HEK293 (cell line): ENCODE measurements at regions not wholly inside any gene's neighbourhood (a gene's known extent, or its start where the extent isn't known, plus 50 kb on each side); places are given as distances from the start of the nearest gene placed in this dataset.

Source experiments
- CTCF ChIA-PET: fragments of 350-600 bp; formaldehyde crosslinking; extraction: SDS; loops from one replicate; lab custom pipeline; 2021; ENCODE audit warnings: antibody characterized with exemption; lab: Yijun Ruan, JAX
- POLR2A ChIA-PET: fragments of 300-600 bp; formaldehyde crosslinking; extraction: SDS; loops from one replicate; lab custom pipeline; 2020; ENCODE audit warnings: antibody characterized with exemption, inconsistent platforms; lab: Yijun Ruan, JAX
- H3K27ac ChIP-seq: fragments of 200-500 bp; sonication (Bioruptor generic); 2 replicates; pipeline ENCODE4 v1.5.1; 2014; ENCODE audit warnings: low read depth, low read length, control low read depth, inconsistent platforms; ENCODE audit errors: extremely low read depth
- H3K36me3 ChIP-seq, 2 experiments: fragments of 200-500 bp in 1 of 2; sonication (Bioruptor generic) in 1 of 2; 1 replicate in 1 of 2; 2 replicates in 1 of 2; pipeline ENCODE4 v1.5.1; 2014 to 2017; ENCODE audit warnings: inconsistent platforms in 2 of 2, low read length in 2 of 2; ENCODE audit not compliant: control insufficient read depth in 2 of 2, insufficient read depth in 1 of 2
- H3K4me1 ChIP-seq: fragments of 200-500 bp; sonication (Bioruptor generic); 2 replicates; pipeline ENCODE4 v1.5.1; 2014; ENCODE audit warnings: mild to moderate bottlenecking, low read length, inconsistent platforms; ENCODE audit not compliant: control insufficient read depth, insufficient read depth
- H3K4me3 ChIP-seq: 2 replicates; pipeline ENCODE4 v1.5.1; 2011; ENCODE audit warnings: low read depth, mild to moderate bottlenecking, control low read depth, low read length, moderate library complexity
- H3K9me3 ChIP-seq: fragments of 200-500 bp; sonication (Bioruptor generic); 2 replicates; pipeline ENCODE4 v1.5.1; 2014; ENCODE audit warnings: low read depth, low read length, inconsistent platforms; ENCODE audit not compliant: control insufficient read depth, insufficient read depth
- GLIS2 ChIP-seq: fragments of 450-650 bp; formaldehyde crosslinking; IDR thresholded peaks from 2 replicates; pipeline ENCODE4 v1.5.1; 2016; ENCODE audit warnings: missing biosample characterization, missing genetic modification characterization
- HOXA7 ChIP-seq: sonication (generic); formaldehyde crosslinking; IDR thresholded peaks from 2 replicates; pipeline ENCODE4 v1.8.1; 2022; ENCODE audit warnings: missing genetic modification reagents, borderline replicate concordance
- IKZF3 ChIP-seq: fragments of 450-650 bp; IDR thresholded peaks from 2 replicates; pipeline ENCODE4 v1.5.0; 2018; ENCODE audit warnings: missing biosample characterization, mild to moderate bottlenecking, missing genetic modification characterization, moderate library complexity
- KLF16 ChIP-seq: fragments of 450-650 bp; formaldehyde crosslinking; IDR thresholded peaks from 2 replicates; pipeline ENCODE4 v1.5.1; 2017; ENCODE audit warnings: missing biosample characterization, missing genetic modification characterization
- ZBTB20 ChIP-seq: fragments of 450-650 bp; formaldehyde crosslinking; IDR thresholded peaks from 2 replicates; pipeline ENCODE4 v1.5.1; 2016; ENCODE audit warnings: missing biosample characterization, missing genetic modification characterization
- ZBTB21 ChIP-seq: fragments of 450-650 bp; formaldehyde crosslinking; IDR thresholded peaks from 2 replicates; pipeline ENCODE4 v1.5.1; 2017; ENCODE audit warnings: missing biosample characterization, missing genetic modification characterization
- ZFP41 ChIP-seq: fragments of 450-650 bp; formaldehyde crosslinking; IDR thresholded peaks from 2 replicates; pipeline ENCODE4 v1.5.1; 2016; ENCODE audit warnings: missing biosample characterization, missing genetic modification characterization, borderline replicate concordance
- ZNF157 ChIP-seq: fragments of 450-650 bp; formaldehyde crosslinking; IDR thresholded peaks from 2 replicates; pipeline ENCODE4 v1.5.1; 2016; ENCODE audit warnings: missing biosample characterization, missing genetic modification characterization
- ZNF211 ChIP-seq: fragments of 450-650 bp; formaldehyde crosslinking; IDR thresholded peaks from 2 replicates; pipeline ENCODE4 v1.5.1; 2016; ENCODE audit warnings: low read depth, missing biosample characterization, missing genetic modification characterization
- ZNF221 ChIP-seq: fragments of 450-650 bp; formaldehyde crosslinking; IDR thresholded peaks from 2 replicates; pipeline ENCODE4 v1.5.1; 2017; ENCODE audit warnings: missing biosample characterization, missing genetic modification characterization, borderline replicate concordance
- ZNF239 ChIP-seq: fragments of 450-650 bp; formaldehyde crosslinking; IDR thresholded peaks from 2 replicates; pipeline ENCODE4 v1.5.1; 2016; ENCODE audit warnings: missing biosample characterization, missing genetic modification characterization
- ZNF266 ChIP-seq: fragments of 450-650 bp; formaldehyde crosslinking; IDR thresholded peaks from 2 replicates; pipeline ENCODE4 v1.5.1; 2016; ENCODE audit warnings: missing biosample characterization, missing genetic modification characterization, low read depth
- ZNF292 ChIP-seq: fragments of 450-650 bp; formaldehyde crosslinking; IDR thresholded peaks from 2 replicates; pipeline ENCODE4 v1.5.1; 2016; ENCODE audit warnings: low read depth, missing biosample characterization, missing genetic modification characterization, borderline replicate concordance
- ZNF354C ChIP-seq: fragments of 450-650 bp; formaldehyde crosslinking; IDR thresholded peaks from 2 replicates; pipeline ENCODE4 v1.5.1; 2016; ENCODE audit warnings: missing biosample characterization, missing genetic modification characterization, low read depth, borderline replicate concordance
- ZNF391 ChIP-seq: fragments of 450-650 bp; formaldehyde crosslinking; IDR thresholded peaks from 2 replicates; pipeline ENCODE4 v1.5.1; 2016; ENCODE audit warnings: low read depth, missing biosample characterization, missing genetic modification characterization, borderline replicate concordance
- ZNF404 ChIP-seq: fragments of 450-650 bp; formaldehyde crosslinking; IDR thresholded peaks from 2 replicates; pipeline ENCODE4 v1.5.1; 2017; ENCODE audit warnings: missing biosample characterization, missing genetic modification characterization
- ZNF585B ChIP-seq: fragments of 450-650 bp; formaldehyde crosslinking; IDR thresholded peaks from 2 replicates; pipeline ENCODE4 v1.5.1; 2016; ENCODE audit warnings: missing biosample characterization, missing genetic modification characterization
- ZNF660 ChIP-seq: fragments of 450-650 bp; IDR thresholded peaks from 2 replicates; pipeline ENCODE4 v1.5.1; 2018; ENCODE audit warnings: missing biosample characterization, mild to moderate bottlenecking, missing genetic modification characterization
- ZNF677 ChIP-seq: fragments of 450-650 bp; IDR thresholded peaks from 2 replicates; pipeline ENCODE4 v1.5.0; 2018; ENCODE audit warnings: missing biosample characterization, mild to moderate bottlenecking, missing genetic modification characterization, moderate library complexity
- ZNF768 ChIP-seq: fragments of 450-650 bp; formaldehyde crosslinking; IDR thresholded peaks from 2 replicates; pipeline ENCODE4 v1.5.1; 2018; ENCODE audit warnings: missing biosample characterization, mild to moderate bottlenecking, missing genetic modification characterization
- TF ChIP-seq, protein P1 (sequence below): fragments of 450-650 bp; formaldehyde crosslinking; IDR thresholded peaks from 2 replicates; pipeline ENCODE4 v1.5.1; 2017; ENCODE audit warnings: missing biosample characterization, missing genetic modification characterization
- TF ChIP-seq, protein P2 (sequence below): fragments of 450-650 bp; formaldehyde crosslinking; IDR thresholded peaks from 2 replicates; pipeline ENCODE4 v1.5.1; 2016; ENCODE audit warnings: missing biosample characterization, missing genetic modification characterization
- TF ChIP-seq, protein P3 (sequence below): sonication (generic); formaldehyde crosslinking; IDR thresholded peaks from 2 replicates; pipeline ENCODE4 v1.8.1; 2022; ENCODE audit warnings: mild to moderate bottlenecking, moderate library complexity, missing genetic modification reagents
- TF ChIP-seq, protein P4 (sequence below): fragments of 450-650 bp; formaldehyde crosslinking; IDR thresholded peaks from 2 replicates; pipeline ENCODE4 v1.5.1; 2016; ENCODE audit warnings: missing biosample characterization, missing genetic modification characterization
- TF ChIP-seq, protein P5 (sequence below): fragments of 450-650 bp; formaldehyde crosslinking; IDR thresholded peaks from 2 replicates; pipeline ENCODE4 v1.5.1; 2016; ENCODE audit warnings: missing biosample characterization, missing genetic modification characterization
- TF ChIP-seq, protein P6 (sequence below): fragments of 450-650 bp; formaldehyde crosslinking; IDR thresholded peaks from 2 replicates; pipeline ENCODE4 v1.5.1; 2016; ENCODE audit warnings: missing biosample characterization, missing genetic modification characterization

DNA sequence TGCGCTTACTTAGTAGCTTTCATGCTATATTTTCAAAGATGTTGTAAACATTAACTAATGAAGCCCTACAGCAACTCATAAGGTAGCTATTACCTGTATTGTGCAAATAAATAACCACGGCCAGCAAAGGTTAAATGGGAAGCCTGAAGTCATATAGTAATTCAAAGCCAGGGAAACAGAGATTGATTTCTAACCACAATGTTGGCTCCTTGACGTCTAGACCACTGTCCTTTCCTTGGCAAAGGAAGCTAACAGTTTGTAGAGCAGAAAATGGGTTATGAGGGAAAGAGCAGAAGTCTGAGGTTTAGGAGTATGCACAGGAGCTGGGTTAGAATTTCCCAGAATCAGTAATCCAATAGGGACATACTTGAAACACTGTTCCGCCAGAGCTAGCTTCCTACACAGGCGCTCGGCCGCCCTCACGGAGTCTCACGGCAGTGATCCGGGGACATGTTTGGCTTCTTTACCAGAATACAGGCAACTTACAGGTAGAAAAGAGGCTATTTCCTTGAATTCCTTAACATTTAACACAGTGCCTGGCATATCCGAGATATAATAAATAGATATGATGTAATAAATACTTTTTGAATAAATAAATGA lies 298.8 kb upstream of the LYPLAL1 start:
- CTCF ChIA-PET: no interaction called here
- POLR2A ChIA-PET: no interaction called here
- no peaks in the 10 kb centered on the region for H3K4me1 ChIP-seq
- TF ChIP-seq IKZF3 (no peak), ZNF391 (tag by site-specific recombination) (no peak), KLF16 (tag by site-specific recombination) (no peak), HOXA7 (no peak), ZNF157 (no peak), ZNF211 (no peak), ZBTB21 (tag by site-specific recombination) (no peak), ZBTB20 (tag by site-specific recombination) (no peak), ZFP41 (tag by site-specific recombination) (no peak)
- TF ChIP-seq, protein P1, sequence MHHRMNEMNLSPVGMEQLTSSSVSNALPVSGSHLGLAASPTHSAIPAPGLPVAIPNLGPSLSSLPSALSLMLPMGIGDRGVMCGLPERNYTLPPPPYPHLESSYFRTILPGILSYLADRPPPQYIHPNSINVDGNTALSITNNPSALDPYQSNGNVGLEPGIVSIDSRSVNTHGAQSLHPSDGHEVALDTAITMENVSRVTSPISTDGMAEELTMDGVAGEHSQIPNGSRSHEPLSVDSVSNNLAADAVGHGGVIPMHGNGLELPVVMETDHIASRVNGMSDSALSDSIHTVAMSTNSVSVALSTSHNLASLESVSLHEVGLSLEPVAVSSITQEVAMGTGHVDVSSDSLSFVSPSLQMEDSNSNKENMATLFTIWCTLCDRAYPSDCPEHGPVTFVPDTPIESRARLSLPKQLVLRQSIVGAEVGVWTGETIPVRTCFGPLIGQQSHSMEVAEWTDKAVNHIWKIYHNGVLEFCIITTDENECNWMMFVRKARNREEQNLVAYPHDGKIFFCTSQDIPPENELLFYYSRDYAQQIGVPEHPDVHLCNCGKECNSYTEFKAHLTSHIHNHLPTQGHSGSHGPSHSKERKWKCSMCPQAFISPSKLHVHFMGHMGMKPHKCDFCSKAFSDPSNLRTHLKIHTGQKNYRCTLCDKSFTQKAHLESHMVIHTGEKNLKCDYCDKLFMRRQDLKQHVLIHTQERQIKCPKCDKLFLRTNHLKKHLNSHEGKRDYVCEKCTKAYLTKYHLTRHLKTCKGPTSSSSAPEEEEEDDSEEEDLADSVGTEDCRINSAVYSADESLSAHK (tag by site-specific recombination): no peak
- TF ChIP-seq, protein P2, sequence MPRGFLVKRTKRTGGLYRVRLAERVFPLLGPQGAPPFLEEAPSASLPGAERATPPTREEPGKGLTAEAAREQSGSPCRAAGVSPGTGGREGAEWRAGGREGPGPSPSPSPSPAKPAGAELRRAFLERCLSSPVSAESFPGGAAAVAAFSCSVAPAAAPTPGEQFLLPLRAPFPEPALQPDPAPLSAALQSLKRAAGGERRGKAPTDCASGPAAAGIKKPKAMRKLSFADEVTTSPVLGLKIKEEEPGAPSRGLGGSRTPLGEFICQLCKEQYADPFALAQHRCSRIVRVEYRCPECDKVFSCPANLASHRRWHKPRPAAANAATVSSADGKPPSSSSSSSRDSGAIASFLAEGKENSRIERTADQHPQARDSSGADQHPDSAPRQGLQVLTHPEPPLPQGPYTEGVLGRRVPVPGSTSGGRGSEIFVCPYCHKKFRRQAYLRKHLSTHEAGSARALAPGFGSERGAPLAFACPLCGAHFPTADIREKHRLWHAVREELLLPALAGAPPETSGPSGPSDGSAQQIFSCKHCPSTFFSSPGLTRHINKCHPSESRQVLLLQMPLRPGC (tag by site-specific recombination): no peak
- TF ChIP-seq, protein P3, sequence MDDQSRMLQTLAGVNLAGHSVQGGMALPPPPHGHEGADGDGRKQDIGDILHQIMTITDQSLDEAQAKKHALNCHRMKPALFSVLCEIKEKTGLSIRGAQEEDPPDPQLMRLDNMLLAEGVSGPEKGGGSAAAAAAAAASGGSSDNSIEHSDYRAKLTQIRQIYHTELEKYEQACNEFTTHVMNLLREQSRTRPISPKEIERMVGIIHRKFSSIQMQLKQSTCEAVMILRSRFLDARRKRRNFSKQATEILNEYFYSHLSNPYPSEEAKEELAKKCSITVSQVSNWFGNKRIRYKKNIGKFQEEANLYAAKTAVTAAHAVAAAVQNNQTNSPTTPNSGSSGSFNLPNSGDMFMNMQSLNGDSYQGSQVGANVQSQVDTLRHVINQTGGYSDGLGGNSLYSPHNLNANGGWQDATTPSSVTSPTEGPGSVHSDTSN (CRISPR knock-in tag): no peak
- TF ChIP-seq, all 188 proteins: peak for 0
- H3K4me3 ChIP-seq: no peak overlapping the region
- no peaks in the 10 kb centered on the region for H3K9me3 ChIP-seq
- H3K36me3 ChIP-seq: no peaks in the 10 kb centered on the region
- H3K27ac ChIP-seq: no peak overlapping the region

DNA sequence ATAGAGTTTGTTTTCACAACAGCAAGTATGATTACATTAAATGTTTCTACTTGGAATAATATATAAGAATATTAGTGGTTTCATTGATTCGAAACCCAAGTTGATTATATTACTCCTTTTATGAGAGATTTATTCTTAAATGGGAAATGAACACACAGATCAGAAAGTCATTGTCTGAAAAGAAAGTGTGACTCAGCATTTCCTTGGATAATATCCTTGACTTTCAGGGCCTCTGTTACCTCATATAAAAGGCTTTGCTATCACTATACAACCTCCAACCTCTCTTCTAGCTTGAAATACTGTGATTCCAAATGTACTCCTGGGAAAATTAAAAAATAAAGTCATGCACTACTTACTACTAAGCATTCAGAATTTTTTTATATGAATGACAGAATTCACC lies 295.3 kb upstream of the LYPLAL1 start:
- CTCF ChIA-PET: interaction anchor here (0.6 kb wide), 1 partner anchor 105 kb away, joined by 3 read pairs; no protein-coding TSS in a partner anchor
- TF ChIP-seq ZNF585B (tag by site-specific recombination): no peak
- TF ChIP-seq GLIS2 (tag by site-specific recombination): no peak
- no peak for TF ChIP-seq ZNF660 (tag by site-specific recombination)
- TF ChIP-seq ZNF292: no peak
- TF ChIP-seq ZNF404: no peak
- no peak for TF ChIP-seq ZNF354C
- TF ChIP-seq, protein P4, sequence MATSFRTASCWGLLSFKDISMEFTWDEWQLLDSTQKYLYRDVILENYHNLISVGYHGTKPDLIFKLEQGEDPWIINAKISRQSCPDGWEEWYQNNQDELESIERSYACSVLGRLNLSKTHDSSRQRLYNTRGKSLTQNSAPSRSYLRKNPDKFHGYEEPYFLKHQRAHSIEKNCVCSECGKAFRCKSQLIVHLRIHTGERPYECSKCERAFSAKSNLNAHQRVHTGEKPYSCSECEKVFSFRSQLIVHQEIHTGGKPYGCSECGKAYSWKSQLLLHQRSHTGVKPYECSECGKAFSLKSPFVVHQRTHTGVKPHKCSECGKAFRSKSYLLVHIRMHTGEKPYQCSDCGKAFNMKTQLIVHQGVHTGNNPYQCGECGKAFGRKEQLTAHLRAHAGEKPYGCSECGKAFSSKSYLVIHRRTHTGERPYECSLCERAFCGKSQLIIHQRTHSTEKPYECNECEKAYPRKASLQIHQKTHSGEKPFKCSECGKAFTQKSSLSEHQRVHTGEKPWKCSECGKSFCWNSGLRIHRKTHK (tag by site-specific recombination): no peak
- TF ChIP-seq ZNF677: no peak
- TF ChIP-seq, protein P5, sequence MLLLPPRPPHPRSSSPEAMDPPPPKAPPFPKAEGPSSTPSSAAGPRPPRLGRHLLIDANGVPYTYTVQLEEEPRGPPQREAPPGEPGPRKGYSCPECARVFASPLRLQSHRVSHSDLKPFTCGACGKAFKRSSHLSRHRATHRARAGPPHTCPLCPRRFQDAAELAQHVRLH (tag by site-specific recombination): no peak
- TF ChIP-seq ZNF768 (tag by site-specific recombination): no peak
- no peak for TF ChIP-seq ZNF266 (tag by site-specific recombination)
- TF ChIP-seq, protein P6, sequence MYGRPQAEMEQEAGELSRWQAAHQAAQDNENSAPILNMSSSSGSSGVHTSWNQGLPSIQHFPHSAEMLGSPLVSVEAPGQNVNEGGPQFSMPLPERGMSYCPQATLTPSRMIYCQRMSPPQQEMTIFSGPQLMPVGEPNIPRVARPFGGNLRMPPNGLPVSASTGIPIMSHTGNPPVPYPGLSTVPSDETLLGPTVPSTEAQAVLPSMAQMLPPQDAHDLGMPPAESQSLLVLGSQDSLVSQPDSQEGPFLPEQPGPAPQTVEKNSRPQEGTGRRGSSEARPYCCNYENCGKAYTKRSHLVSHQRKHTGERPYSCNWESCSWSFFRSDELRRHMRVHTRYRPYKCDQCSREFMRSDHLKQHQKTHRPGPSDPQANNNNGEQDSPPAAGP (tag by site-specific recombination): no peak
- TF ChIP-seq ZNF221: no peak
- TF ChIP-seq ZNF239 (tag by site-specific recombination): no peak

More for the DNA sequence above, 295.3 kb upstream of the LYPLAL1 start:
- Histone ChIP-seq H3K4me3 (no peak overlapping the region), H3K36me3 (no peaks in the 10 kb centered on the region), H3K4me1 (no peaks in the 10 kb centered on the region), H3K9me3 (no peaks in the 10 kb centered on the region), H3K27ac (no peak overlapping the region)
- POLR2A ChIA-PET: no interaction called here
